M059J (cell line): ENCODE measurements at regions not wholly inside any gene's neighbourhood (a gene's known extent, or its start where the extent isn't known, plus 50 kb on each side); places are given as distances from the start of the nearest gene placed in this dataset.
"Not testable (repeated sequence)": the region's sequence is repeated elsewhere in the genome, so short reads cannot be mapped to it uniquely, and the experiment has no call there.

Source experiments
- DNase-seq: peaks from one replicate; pipeline ENCODE4 v3.0.0-alpha.2; 2012; ENCODE audit warnings: low read depth

DNA sequence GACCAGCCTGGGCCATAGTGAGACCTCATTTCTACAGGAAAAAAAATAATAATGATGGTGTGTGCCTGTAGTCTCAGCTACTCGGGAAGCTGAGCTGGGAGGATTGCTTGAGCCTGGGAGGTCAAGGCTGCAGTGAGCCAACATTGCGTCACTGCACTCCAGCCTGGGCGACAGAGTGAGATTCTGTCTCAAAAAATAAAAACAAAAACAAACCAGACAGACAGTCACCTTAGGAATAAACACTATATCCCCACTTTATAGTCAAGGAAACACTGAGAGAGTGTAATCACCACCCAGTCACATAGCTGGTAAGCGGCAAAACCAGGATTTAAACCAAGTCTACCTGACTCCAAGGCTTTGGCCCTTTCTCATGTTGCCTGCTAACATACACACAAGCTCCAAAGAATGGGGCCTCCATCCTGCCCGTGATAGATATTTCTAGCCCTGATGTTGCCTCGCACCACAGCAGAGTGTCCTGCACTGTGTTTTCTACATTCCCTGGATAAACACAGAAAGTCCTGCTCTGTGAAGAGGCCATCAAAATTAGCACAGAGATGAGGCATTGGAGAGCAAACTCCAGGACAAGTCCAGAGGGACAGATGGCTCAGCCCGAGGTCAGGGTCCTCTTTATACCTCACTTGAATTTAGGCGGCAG is 66.1 kb upstream of the SMURF2 start:
- DNase-seq, result peak; percentile 63

DNA sequence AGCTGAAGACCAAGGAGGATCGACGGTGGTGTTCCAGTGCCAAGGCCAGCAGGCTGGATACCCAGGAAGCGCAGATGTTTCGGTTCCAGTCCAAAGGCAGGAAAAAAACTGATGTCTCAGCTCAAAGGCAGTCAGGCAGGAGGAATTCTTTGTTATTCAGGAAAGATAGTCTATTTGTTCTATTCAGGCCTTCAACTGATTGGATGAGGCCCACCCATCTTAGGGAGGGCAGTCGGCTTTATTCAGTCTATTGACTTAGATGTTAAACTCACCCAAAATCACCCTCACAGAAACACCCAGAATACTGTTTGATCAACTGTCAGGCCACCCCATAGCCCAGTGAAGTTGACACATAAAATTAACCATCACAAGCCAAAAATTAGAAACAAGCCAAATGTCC is 63.9 kb upstream of the SMURF2 start:
- not testable (repeated sequence) for DNase-seq

DNA sequence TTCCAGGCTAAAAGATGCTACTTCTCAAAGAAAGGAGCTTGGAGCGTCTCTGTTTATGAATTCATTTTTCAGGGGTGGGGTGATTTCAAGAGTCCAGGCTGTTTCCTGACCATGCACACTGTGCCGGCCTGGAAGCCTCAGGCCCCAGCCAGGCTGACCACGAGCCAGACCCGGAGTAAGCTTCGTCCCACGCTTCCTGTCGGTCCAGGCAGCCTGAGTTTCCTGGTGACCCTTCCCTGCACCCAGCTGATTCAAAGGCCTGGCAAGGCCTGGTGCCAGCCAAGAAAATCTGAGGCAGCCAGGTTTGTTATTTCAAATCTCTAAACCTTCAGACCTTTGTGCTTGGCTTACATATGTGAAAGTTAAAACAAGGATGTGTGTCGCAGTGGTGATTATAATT is 62.1 kb upstream of the SMURF2 start:
- peak; percentile 87 for DNase-seq

DNA sequence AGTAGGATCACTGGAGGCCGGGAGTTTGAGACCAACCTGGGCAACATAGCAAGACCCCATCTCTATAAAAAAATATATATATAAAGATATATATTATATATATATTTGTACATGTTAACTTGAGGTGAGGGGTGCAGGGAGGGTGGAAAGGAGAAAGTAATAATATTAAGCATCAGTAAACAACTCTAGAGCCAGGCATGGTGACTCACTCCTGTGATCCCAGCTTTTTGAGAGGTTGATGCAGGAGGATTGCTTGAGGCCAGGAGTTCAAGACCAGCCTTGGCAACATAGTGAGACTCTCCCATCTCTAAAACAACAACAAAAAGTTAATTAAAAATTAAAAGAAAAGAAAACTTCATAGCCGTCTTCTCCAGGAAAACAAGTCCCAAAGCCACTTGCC is 61.7 kb upstream of the SMURF2 start:
- DNase-seq, result peak; percentile 58

DNA sequence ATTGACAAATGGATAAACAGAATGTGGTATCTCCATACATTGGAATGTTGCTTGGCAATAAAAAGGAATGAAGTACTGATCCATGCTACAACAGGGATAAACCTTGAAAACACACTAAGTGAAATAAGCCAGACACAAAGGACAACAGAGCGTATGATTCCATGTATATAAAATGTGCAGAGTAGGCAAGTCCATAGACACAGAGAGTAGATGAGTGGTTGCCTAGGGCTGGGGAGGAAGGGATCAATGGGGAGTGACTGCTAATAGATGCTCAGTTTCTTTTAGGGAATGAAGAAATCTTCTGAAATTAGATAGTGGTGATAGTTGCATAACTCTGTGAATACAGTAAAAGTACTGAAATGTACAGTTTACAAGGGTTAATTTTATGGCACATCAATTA is 59.4 kb upstream of the SMURF2 start:
- DNase-seq, result not testable (repeated sequence)

DNA sequence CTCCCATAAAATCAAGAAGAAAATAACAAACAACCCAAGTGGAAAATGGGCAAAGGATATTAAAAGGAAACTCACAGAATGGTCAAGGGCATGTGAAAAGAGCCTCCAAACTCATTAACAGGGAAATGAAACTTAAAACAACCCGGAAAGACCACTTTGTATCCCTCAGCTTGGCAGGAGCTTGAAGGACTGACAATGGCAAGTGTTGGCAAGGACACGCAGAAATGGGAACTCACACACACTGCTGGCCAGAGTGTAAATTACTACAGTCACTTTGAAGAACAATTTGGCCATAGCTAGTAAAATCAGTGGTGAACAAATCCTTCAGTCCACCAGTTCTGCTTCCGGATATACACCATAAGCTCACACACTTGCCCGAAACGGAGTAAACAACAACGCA is 58.1 kb upstream of the SMURF2 start:
- DNase-seq, result not testable (repeated sequence)

DNA sequence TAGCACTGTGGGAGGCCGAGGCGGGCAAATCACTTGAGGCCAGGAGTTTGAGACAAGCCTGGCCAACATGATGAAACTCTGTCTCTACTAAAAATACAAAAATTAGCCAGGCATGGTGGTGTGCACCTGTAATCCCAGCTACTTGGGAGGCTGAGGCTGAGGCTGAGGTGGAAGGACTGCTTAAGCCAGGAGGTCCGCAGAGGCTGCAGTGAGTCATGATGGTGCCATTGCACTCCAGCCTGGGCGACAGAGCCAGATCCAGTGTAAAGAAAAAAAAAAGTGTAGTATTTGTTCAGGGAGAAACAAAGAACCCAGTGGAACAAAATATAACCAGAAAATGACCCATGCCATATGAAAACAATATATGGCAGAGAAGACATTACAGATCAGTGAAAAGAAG is 57.4 kb upstream of the SMURF2 start:
- DNase-seq, result not testable (repeated sequence)

DNA sequence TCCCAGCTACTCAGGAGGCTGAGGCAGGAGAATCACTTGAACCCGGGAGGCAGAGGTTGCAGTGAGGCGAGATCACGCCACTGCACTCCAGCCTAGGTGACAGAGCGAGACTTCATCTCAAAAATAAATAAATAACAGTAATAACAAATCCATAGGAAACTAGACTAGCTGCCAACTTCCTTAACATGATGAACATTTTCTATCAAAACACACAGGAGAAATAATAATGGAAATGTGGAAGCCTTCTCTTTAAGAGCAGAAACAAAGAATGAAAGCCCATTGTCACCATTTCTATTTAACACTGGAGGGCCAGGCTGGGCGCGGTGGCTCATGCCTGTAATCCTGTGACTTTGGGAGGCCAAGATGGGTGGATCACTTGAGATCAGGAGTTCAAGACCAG is 56.7 kb upstream of the SMURF2 start:
- not testable (repeated sequence) for DNase-seq

DNA sequence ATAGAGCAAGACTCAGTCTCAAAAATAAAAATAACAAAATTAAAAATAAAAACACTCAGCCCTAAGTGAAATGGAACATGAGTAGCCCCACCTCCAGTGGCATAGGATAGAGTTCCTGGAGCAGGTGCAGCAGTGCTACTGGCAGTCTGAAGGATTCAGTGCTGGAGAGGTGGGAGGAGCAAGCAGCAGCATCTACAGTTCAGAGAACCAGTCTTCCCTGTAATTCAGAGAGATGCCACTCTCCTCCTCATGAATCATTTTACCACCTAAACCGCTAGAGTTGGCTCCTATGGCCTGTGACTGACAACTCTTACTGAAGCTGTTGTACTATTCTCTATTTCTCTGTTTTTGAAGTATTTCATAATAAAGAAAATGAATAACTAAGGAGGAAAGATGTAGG is 56.0 kb upstream of the SMURF2 start:
- DNase-seq, result peak; percentile 53

DNA sequence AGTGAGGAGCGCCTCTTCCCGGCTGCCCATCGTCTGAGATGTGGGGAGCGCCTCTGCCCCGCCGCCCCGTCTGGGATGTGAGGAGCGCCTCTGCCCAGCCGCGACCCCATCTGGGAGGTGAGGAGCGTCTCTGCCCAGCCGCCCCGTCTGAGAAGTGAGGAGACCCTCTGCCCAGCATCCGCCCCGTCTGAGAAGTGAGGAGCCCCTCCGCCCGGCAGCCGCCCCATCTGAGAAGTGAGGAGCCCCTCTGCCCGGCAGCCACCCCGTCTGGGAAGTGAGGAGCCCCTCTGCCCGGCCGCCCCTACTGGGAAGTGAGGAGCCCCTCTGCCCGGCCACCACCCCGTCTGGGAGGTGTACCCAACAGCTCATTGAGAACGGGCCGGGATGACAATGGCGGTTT is 54.4 kb upstream of the SMURF2 start:
- DNase-seq, result not testable (repeated sequence)

DNA sequence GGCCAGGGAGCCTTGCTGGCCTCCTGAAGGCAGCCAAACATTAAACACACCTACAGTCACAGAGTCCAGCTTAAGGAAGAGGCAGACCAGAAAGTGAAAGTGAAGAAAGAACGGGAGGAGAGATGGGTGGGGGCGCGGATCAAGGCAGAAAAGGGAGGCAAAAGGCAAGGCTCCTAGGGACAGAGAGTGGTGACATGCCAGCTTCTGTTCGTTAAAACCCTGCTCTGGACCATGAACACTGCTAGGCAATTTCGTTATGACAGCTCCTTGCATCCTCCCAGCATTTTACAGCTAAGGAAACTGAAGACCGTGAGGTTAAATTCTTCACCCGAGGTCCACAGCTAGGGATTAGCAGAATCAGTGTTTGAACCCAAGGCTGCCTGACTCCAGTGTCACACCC is 51.7 kb upstream of the SMURF2 start:
- peak; percentile 50 for DNase-seq

DNA sequence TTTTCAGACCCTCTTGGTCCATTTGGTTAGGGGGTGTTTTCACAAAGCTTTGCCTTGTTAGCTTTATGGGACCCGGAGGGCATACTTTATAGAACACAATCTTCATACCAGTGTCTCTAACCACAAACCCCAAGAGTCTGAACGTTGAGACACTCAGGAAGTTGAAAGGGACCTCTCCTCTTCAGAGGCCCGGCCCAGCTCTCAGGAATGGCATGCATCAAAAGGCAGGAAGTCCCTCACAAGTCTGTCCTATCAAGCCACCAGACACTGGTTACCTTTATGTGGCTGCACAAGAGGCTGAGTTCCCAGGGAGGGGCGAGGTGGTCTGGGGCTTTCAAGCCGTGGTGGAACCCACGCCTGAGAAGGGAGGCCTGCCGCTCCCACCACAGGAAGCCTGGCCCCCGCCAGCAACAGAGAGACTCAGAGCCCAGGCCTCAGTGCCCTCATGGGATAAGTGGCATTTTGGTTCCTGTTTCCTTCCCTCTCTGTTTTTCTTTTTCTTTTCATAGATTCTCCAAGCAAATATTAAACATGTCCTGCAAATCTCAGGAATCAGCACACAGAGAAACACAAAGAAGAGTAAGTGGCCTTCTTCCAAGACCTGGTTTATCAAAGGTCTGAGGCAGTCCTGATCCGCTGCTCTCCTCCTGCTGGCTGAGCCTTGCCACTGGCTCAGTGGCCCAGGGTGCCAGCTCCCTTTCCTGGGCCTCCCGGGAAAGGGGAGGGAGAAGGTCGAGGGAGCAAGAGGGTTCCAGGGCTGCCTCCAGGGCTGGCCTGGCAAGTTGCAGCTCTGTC is 50.6 kb upstream of the SMURF2 start:
- peak; percentile 92 for DNase-seq
